ENCODE measurements at regions not wholly inside any gene's neighbourhood (a gene's known extent, or its start where the extent isn't known, plus 50 kb on each side); places are given as distances from the start of the nearest gene placed in this dataset.

DNA sequence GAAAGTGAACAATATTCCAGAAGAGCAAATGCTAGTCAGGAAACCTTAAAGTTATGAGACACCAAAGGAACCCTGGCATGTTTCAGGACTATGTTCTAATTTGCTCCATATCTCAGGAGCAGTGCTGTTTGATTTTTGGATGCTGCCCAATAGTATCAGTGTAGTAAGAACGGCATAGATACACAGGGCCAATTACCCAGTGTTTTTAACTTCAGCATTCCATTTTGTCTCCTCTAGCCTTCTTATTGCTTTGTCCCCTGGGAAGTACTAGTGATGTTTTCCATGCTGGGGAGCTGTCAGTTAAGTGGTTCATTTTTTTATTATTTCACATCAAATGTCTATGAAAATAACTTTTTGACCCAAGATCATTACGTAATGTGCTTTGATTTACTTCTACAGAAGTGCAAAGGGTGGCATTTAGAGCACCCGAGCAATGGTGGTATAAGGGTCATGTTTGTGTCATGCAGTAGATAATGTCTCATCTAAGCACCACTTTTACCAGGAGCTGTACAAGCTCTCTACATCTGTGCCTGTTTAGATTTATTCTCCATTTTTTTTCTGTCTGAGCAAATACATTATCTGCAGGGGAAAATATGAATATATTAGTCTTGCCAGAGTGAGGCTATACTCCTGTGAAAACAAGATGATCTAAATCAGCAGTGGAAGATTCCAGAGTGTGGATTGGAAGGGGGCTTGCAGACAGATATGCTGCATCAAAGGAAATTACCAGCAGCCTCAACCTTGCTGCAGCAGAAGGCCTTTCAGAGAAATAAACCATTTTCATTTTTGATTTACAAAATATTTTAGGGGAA is 198.8 kb upstream of the OPRM1 start:
- Histone ChIP-seq H3K27me3 (replicated peaks; ENCODE audit: control insufficient read depth, insufficient read depth, low read length) (no peaks in the 10 kb centered on the region), H3K4me1 (ENCODE audit: control insufficient read depth, insufficient read depth, low read length) (peaks cover 12% of the 10 kb centered on the region), H3K9ac (ENCODE audit: low read length) (no peak overlapping the region), H3K4me3 (ENCODE audit: low read length) (no peak overlapping the region), H3K36me3 (ENCODE audit: control insufficient read depth, insufficient read depth, low read length, severe bottlenecking) (no peaks in the 10 kb centered on the region), H3K9me3 (ENCODE audit: control insufficient read depth, low read length) (no peaks in the 10 kb centered on the region)
- DNase-seq (ENCODE audit: low read depth): no peak

DNA sequence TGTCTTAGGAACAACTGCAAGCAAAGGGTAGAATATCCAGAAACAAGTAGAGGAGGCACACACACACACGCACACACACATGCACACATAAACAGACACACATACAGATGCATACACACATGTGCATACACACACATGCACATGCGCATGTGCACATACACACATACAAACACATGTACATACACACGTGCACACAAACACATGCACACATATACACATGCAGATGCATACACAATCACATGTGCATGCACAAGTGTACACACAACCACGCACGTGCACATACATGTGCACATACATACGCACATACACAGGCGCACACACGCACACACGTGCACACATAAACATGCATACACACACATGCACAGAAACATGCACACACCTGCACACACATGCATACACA is 206.5 kb upstream of the OPRM1 start:
- H3K9me3 ChIP-seq (ENCODE audit: control insufficient read depth, low read length): no peaks in the 10 kb centered on the region
- H3K4me3 ChIP-seq (ENCODE audit: low read length): no peak overlapping the region
- H3K36me3 ChIP-seq (ENCODE audit: control insufficient read depth, insufficient read depth, low read length, severe bottlenecking): no peaks in the 10 kb centered on the region
- no peak overlapping the region for H3K9ac ChIP-seq (ENCODE audit: low read length)
- no peaks in the 10 kb centered on the region for H3K4me1 ChIP-seq (ENCODE audit: control insufficient read depth, insufficient read depth, low read length)
- no peaks in the 10 kb centered on the region for H3K27me3 ChIP-seq (replicated peaks; ENCODE audit: control insufficient read depth, insufficient read depth, low read length)
- DNase-seq (ENCODE audit: low read depth): no peak

DNA sequence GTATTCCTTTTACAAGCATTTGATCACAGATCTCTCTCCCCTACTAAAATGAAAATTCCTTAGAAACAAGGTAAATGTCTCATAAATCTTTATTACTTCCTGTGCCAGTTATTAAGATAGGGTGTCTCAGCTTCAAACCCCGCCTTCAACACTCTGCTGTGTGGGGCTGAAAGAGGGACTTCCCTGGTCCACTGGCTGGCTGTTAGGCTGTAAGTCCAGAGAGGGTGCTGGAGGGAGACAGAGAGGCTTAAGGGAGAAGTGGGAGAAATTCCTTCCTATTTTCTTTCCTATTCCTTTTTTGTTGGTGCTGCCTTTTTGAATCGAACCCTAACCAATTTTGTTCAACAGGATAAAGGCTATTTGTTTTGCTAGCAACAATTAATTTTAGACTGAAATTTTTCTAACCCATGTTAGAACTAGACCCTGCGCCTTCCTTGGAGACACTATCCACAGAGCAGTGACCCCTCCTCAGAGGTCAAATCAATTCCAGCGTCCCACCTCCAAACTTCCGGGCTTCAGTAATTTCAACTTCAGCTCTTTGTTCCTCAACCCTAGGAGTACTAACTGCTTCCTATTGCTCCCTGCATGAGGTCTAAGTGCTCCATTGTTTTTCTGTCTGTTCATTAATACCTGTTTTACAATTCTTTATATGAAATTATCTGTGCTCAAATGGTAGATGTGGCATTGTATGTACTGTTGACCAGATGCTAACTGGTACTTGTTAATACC is 207.5 kb upstream of the OPRM1 start:
- H3K4me3 ChIP-seq (ENCODE audit: low read length): no peak overlapping the region
- no peaks in the 10 kb centered on the region for H3K9me3 ChIP-seq (ENCODE audit: control insufficient read depth, low read length)
- DNase-seq (ENCODE audit: low read depth): no peak
- H3K27me3 ChIP-seq (replicated peaks; ENCODE audit: control insufficient read depth, insufficient read depth, low read length): no peaks in the 10 kb centered on the region
- H3K4me1 ChIP-seq (ENCODE audit: control insufficient read depth, insufficient read depth, low read length): no peaks in the 10 kb centered on the region
- no peak overlapping the region for H3K9ac ChIP-seq (ENCODE audit: low read length)
- H3K36me3 ChIP-seq (ENCODE audit: control insufficient read depth, insufficient read depth, low read length, severe bottlenecking): no peaks in the 10 kb centered on the region

DNA sequence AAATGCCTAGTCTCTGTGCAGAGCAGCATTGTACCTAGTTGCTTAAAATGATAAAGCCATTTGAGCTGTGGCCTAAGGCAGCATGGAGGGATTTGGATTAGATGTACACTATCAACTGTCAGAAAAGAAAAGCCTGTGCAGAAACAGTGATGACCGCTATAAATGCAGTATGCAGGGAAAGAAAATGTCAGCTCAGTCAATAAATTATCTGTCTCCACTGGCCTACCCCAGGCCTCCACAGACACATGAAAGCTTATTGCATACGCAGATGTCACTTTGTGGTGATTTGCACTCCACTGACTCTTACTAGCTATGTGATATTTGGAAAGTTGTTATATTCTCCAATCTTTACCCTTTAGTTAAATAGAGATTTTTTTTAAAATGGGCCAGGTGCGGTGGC is 221.9 kb upstream of the OPRM1 start:
- no peak for DNase-seq (ENCODE audit: low read depth)
- peaks cover 7% of the 10 kb centered on the region for H3K9me3 ChIP-seq (ENCODE audit: control insufficient read depth, low read length)
- no peaks in the 10 kb centered on the region for H3K27me3 ChIP-seq (replicated peaks; ENCODE audit: control insufficient read depth, insufficient read depth, low read length)
- H3K4me3 ChIP-seq (ENCODE audit: low read length): no peak overlapping the region
- no peaks in the 10 kb centered on the region for H3K36me3 ChIP-seq (ENCODE audit: control insufficient read depth, insufficient read depth, low read length, severe bottlenecking)
- H3K9ac ChIP-seq (ENCODE audit: low read length): no peak overlapping the region
- no peaks in the 10 kb centered on the region for H3K4me1 ChIP-seq (ENCODE audit: control insufficient read depth, insufficient read depth, low read length)

DNA sequence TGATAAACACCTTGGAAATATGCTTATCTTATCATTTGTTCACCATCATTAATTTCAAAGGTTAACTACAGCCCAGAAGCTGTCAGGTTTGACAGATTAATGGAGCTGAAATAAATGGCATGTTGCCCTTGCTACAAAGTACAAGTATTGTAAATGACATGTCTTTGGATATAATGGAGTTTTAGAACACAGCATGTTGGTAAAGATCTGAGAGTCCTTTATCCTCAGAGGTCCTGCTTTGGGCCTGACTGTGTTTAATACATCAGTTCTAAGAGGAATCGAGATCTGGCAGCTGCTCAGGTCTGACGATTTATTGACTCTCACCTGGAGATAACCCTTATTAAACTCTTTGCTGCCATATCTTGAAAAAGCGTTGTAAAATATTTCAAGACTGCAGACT is 222.7 kb upstream of the OPRM1 start:
- no peaks in the 10 kb centered on the region for H3K27me3 ChIP-seq (replicated peaks; ENCODE audit: control insufficient read depth, insufficient read depth, low read length)
- no peaks in the 10 kb centered on the region for H3K4me1 ChIP-seq (ENCODE audit: control insufficient read depth, insufficient read depth, low read length)
- no peak overlapping the region for H3K9ac ChIP-seq (ENCODE audit: low read length)
- peaks cover 5% of the 10 kb centered on the region for H3K9me3 ChIP-seq (ENCODE audit: control insufficient read depth, low read length)
- H3K36me3 ChIP-seq (ENCODE audit: control insufficient read depth, insufficient read depth, low read length, severe bottlenecking): no peaks in the 10 kb centered on the region
- DNase-seq (ENCODE audit: low read depth): no peak
- H3K4me3 ChIP-seq (ENCODE audit: low read length): no peak overlapping the region

DNA sequence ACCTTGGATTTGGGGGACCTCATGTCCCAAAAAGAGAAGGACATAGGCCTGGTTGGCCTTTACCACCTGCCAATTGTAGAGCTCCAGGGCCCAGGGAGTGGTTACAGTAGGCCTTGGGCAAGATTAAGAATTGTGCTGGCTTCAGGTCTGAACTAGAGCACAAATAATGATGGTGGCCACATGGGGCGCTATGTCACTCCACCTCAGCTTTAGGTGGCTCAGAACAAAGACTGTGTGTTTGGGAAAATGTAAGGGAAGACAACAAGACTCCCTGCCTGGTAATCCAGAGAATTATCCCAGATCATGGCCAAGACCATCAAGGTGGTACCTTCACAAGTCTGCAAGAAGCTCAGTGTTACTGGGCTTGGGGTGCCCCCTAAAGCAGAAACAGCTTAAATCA is 224.9 kb upstream of the OPRM1 start:
- Histone ChIP-seq H3K9ac (ENCODE audit: low read length) (no peak overlapping the region), H3K36me3 (ENCODE audit: control insufficient read depth, insufficient read depth, low read length, severe bottlenecking) (no peaks in the 10 kb centered on the region), H3K27me3 (replicated peaks; ENCODE audit: control insufficient read depth, insufficient read depth, low read length) (no peaks in the 10 kb centered on the region), H3K4me1 (ENCODE audit: control insufficient read depth, insufficient read depth, low read length) (no peaks in the 10 kb centered on the region), H3K4me3 (ENCODE audit: low read length) (no peak overlapping the region), H3K9me3 (ENCODE audit: control insufficient read depth, low read length) (peaks cover 4% of the 10 kb centered on the region)
- DNase-seq (ENCODE audit: low read depth): no peak

DNA sequence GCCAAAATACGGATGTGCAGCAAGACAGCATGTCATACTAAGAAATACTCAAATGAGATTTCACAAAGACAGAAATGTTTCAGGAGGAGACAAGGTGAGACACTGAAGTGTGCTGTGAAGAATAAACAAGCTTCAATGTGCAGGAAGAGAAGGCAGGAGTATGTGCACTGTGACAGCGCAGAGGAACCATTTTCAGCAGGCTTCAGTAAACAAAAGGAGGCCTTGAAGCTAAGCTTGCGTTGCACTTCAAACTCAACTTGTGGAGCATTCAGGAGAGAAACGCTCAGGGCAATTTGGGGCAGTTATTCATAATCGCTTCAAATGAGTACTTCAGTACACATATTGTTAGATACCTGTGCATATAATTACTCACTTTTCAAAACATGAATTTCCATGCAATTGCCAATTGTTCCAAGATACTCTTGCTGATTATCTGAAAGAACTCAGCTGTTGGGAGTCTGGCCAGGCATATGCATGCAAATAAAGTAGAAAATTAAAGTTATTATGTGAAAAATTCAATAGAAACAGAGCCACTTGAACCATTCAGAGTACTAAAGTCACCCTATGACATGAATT is 234.2 kb upstream of the OPRM1 start:
- H3K4me3 ChIP-seq (ENCODE audit: low read length): no peak overlapping the region
- no peak overlapping the region for H3K9ac ChIP-seq (ENCODE audit: low read length)
- no peak for DNase-seq (ENCODE audit: low read depth)
- no peaks in the 10 kb centered on the region for H3K27me3 ChIP-seq (replicated peaks; ENCODE audit: control insufficient read depth, insufficient read depth, low read length)
- H3K4me1 ChIP-seq (ENCODE audit: control insufficient read depth, insufficient read depth, low read length): no peaks in the 10 kb centered on the region
- no peaks in the 10 kb centered on the region for H3K36me3 ChIP-seq (ENCODE audit: control insufficient read depth, insufficient read depth, low read length, severe bottlenecking)
- no peaks in the 10 kb centered on the region for H3K9me3 ChIP-seq (ENCODE audit: control insufficient read depth, low read length)

DNA sequence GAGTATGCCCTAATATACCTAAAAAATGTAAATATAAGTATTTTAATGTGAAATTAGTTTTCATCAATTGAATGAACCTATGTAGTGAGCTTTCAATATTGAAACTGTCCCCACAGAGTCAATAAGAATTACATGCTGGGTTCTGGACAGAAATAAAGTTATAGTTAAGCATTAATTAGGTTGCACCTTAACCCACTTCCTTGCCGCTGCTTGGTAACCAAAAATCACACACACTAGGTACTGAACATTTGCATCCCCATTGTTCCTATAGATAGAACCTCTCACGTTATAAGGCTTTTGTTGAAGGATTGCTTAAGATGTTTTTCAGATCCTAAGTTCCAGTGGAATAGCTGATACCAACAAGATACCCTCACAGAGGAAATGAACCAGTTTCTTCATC is 237.1 kb upstream of the OPRM1 start:
- H3K36me3 ChIP-seq (ENCODE audit: control insufficient read depth, insufficient read depth, low read length, severe bottlenecking): no peaks in the 10 kb centered on the region
- H3K9me3 ChIP-seq (ENCODE audit: control insufficient read depth, low read length): no peaks in the 10 kb centered on the region
- no peaks in the 10 kb centered on the region for H3K27me3 ChIP-seq (replicated peaks; ENCODE audit: control insufficient read depth, insufficient read depth, low read length)
- no peak for DNase-seq (ENCODE audit: low read depth)
- no peak overlapping the region for H3K9ac ChIP-seq (ENCODE audit: low read length)
- H3K4me3 ChIP-seq (ENCODE audit: low read length): no peak overlapping the region
- no peaks in the 10 kb centered on the region for H3K4me1 ChIP-seq (ENCODE audit: control insufficient read depth, insufficient read depth, low read length)

DNA sequence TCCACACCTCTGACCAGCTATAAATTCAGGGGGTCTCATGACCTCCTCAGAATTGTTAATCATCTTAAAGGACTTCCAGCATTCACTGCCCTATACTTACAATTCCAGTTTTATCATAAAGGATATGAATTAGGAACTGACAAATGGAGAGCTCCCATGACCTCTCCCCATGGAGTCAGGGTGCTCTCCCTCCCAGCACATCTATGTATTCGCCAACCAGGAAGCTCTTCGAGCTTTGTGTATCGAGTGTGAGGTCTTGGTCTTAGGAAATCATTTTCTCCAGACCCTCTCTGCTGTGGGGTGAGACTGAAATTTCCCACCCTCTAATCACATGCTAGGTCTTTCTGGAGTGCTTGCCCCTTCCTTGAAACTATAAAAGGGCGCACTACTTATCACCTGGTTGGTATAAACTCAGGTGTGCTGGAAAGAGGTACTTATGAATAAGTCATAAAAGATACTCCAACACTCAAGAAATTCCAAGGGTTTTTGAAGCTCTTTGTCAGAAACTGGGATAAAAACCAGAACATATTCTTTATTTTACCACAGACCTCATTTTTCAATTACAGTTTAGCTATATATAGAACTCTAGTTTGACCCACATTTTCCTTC is 238.4 kb upstream of the OPRM1 start:
- Histone ChIP-seq H3K9ac (ENCODE audit: low read length) (no peak overlapping the region), H3K27me3 (replicated peaks; ENCODE audit: control insufficient read depth, insufficient read depth, low read length) (no peaks in the 10 kb centered on the region), H3K9me3 (ENCODE audit: control insufficient read depth, low read length) (no peaks in the 10 kb centered on the region), H3K4me1 (ENCODE audit: control insufficient read depth, insufficient read depth, low read length) (no peaks in the 10 kb centered on the region), H3K4me3 (ENCODE audit: low read length) (no peak overlapping the region), H3K36me3 (ENCODE audit: control insufficient read depth, insufficient read depth, low read length, severe bottlenecking) (no peaks in the 10 kb centered on the region)
- no peak for DNase-seq (ENCODE audit: low read depth)

DNA sequence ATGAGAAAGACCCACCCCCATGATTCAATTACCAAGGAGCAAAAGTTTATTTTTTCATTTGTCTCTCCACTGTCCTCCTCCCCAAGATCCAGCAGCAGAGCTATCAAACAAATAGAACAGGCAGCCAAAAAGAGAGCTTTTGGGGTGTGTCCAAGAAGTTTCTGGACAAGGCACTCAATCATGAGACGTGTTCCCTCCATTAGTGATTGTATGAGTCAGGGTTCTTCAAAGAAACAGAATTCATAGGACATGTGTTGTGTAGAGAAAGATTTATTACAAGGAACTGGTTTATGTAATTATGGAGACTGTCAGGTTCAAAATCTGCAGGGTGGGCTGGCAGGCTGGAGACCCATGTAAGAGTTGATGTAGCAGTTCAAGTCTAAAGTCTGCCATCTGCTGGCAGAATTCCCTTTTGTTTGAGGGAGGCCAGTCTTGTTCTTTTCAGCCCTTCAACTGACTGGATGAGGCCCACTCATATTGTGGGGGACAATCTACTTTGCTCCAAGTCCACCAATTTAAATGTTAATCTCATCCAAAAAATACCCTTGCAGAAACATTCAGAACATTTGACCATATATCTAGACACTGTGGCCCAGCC is 248.1 kb upstream of the OPRM1 start:
- Histone ChIP-seq H3K36me3 (ENCODE audit: control insufficient read depth, insufficient read depth, low read length, severe bottlenecking) (no peaks in the 10 kb centered on the region), H3K9ac (ENCODE audit: low read length) (no peak overlapping the region), H3K9me3 (ENCODE audit: control insufficient read depth, low read length) (no peaks in the 10 kb centered on the region), H3K27me3 (replicated peaks; ENCODE audit: control insufficient read depth, insufficient read depth, low read length) (no peaks in the 10 kb centered on the region), H3K4me1 (ENCODE audit: control insufficient read depth, insufficient read depth, low read length) (peaks cover 24% of the 10 kb centered on the region), H3K4me3 (ENCODE audit: low read length) (peak overlapping the region; percentile 40)
- DNase-seq (ENCODE audit: low read depth): no peak

DNA sequence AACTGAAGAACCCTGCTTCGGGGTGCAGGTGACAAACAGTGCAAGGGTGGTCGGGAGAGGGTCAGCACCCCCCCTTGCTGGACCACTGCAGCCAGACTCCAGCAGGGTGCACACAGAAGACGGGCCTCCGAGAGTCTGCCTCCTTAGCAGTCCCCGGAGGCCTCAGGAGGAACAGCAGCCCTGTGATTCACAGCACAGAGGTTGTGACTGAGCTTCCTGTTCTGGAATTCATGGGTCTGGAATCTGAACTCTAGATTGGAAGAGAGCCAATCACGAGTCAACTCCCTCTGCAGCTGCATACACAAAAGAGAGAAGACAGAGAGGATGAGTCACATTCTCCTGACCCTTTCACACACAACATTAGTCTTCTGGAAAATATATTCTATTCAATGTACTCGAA is 249.0 kb upstream of the OPRM1 start:
- Histone ChIP-seq H3K9me3 (ENCODE audit: control insufficient read depth, low read length) (no peaks in the 10 kb centered on the region), H3K9ac (ENCODE audit: low read length) (peak overlapping the region; percentile 4), H3K4me3 (ENCODE audit: low read length) (no peak overlapping the region), H3K27me3 (replicated peaks; ENCODE audit: control insufficient read depth, insufficient read depth, low read length) (no peaks in the 10 kb centered on the region), H3K36me3 (ENCODE audit: control insufficient read depth, insufficient read depth, low read length, severe bottlenecking) (no peaks in the 10 kb centered on the region), H3K4me1 (ENCODE audit: control insufficient read depth, insufficient read depth, low read length) (peaks cover 24% of the 10 kb centered on the region)
- peak; percentile 1 for DNase-seq (ENCODE audit: low read depth)

All from adipocyte (in vitro differentiated cells).